ENCODE measurements at regions not wholly inside any gene's neighbourhood (a gene's known extent, or its start where the extent isn't known, plus 50 kb on each side); places are given as distances from the start of the nearest gene placed in this dataset.
A peak's percentile ranks its signal among the peaks of the same experiment; 100 is the strongest.
"Not testable (repeated sequence)": the region's sequence is repeated elsewhere in the genome, so short reads cannot be mapped to it uniquely, and the experiment has no call there.

DNA sequence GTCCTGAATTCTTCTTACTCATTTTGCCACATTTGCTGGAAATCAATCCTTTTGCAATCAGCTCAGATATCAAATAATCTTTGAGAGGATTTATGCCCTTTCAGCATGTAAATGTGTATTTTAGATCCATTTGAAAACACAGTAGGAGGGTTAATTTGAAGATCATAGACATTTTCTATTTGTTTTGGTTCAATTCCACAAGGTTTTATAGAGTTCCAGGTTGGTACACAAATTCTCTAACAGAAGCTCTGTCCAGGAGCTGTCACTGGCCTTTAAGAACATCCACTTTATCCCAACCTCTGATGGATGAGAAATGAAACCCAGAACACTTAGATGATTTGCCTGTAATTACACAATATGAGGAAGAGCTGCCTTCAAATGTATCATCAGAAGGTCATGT is 157.3 kb upstream of the CHAC2 start:
- Histone ChIP-seq H3K27ac (no peak overlapping the region), H3K36me3 (no peaks in the 10 kb centered on the region), H3K9me3 (no peaks in the 10 kb centered on the region), H3K27me3 (no peaks in the 10 kb centered on the region), H3K4me1 (no peaks in the 10 kb centered on the region), H3K4me3 (no peak overlapping the region)
- no peak for TF ChIP-seq CTCF (IDR thresholded peaks at IDR 0.05)
- intact Hi-C loops (cut with DNase I), result no loop called here
- DNase-seq (no peak), ATAC-seq (no peak)

DNA sequence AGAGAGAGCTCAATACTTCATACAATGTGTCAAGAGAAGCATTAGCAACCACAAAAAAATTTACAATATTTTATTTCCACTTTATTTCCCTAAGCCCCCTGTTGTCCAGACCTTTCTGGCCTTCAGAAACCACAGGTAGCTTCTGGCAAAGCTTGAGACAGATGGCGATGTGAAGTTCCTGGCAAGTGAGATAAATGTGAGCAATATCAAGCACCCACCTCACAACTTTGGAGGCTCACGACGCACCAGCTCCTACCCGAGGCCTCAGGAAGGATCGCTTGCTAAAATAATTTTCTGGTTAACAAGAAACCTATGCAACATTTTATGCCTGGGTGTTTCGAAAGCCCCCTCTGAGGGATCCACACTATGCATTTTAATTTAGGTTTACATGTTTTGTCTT is 158.1 kb upstream of the CHAC2 start:
- Histone ChIP-seq H3K27me3 (no peaks in the 10 kb centered on the region), H3K4me1 (no peaks in the 10 kb centered on the region), H3K36me3 (no peaks in the 10 kb centered on the region), H3K9me3 (no peaks in the 10 kb centered on the region), H3K27ac (no peak overlapping the region), H3K4me3 (no peak overlapping the region)
- no peak for TF ChIP-seq CTCF (IDR thresholded peaks at IDR 0.05)
- intact Hi-C loops (cut with DNase I), result no loop called here
- DNase-seq (no peak), ATAC-seq (no peak)

- Histone ChIP-seq H3K36me3 (no peaks in the 10 kb centered on the region), H3K27me3 (no peaks in the 10 kb centered on the region), H3K4me3 (no peak overlapping the region), H3K9me3 (no peaks in the 10 kb centered on the region), H3K4me1 (no peaks in the 10 kb centered on the region), H3K27ac (no peak overlapping the region)
- intact Hi-C loops (cut with DNase I), result no loop called here
- no peak for ATAC-seq
- TF ChIP-seq CTCF (IDR thresholded peaks at IDR 0.05), result no peak
- DNase-seq, result no peak
Measured at GRCh38 chr2:53608293-53608692, 159.3 kb upstream of the CHAC2 start.

DNA sequence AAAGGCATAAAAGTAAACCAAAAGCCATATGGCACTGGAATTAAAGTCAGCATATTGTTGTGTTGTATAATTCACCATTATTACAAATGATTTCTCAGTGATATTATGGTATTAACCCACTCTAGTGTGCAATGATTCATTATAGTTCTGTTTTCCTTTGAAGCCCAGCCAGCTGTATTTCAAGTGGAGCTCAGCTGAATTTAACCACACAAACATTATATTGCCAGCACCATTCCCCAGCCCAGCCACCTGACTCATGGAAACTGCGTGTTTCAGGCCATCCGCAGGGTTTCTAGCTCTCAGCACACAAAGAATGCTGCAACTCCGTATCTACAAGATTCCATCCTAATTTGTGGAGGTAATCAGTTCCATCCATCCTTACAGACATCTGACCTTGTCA is 166.8 kb upstream of the CHAC2 start:
- Histone ChIP-seq H3K4me3 (no peak overlapping the region), H3K9me3 (no peaks in the 10 kb centered on the region), H3K4me1 (no peaks in the 10 kb centered on the region), H3K27ac (no peak overlapping the region), H3K27me3 (no peaks in the 10 kb centered on the region), H3K36me3 (no peaks in the 10 kb centered on the region)
- intact Hi-C loops (cut with DNase I), result no loop called here
- ATAC-seq (peak; percentile 88), DNase-seq (peak in 1 of 4 donors; percentile 46)
- no peak for TF ChIP-seq CTCF (IDR thresholded peaks at IDR 0.05)

DNA sequence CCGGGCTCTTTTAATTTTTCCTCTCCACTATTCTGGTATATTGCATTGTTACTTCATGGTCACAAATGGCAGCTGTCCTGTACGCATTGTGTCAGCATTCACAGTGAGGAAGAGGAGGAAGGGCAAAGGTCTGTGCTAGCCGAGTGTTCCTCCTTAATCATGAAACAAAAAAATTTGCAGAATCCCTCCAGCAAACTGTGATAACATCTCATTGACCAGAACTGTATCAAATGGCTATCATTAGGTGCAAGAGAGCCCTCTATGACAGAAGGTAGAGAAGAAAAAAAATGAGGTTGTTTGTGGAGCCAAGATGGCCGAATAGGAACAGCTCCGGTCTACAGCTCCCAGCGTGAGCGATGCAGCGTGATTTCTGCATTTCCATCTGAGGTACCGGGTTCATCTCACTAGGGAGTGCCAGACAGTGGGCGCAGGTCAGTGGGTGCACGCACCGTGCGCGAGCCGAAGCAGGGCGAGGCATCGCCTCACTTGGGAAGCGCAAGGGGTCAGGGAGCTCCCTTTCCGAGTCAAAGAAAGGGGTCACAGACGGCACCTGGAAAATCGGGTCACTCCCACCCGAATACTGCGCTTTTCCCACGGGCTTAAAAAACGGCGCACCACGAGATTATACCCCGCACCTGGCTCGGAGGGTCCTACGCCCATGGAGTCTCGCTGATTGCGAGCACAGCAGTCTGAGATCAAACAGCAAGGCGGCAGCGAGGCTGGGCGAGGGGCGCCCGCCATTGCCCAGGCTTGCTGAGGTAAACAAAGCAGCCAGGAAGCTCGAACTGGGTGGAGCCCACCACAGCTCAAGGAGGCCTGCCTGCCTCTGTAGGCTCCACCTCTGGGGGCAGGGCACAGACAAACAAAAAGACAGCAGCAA is 180.6 kb upstream of the CHAC2 start:
- H3K4me1 ChIP-seq; H3K4me3 ChIP-seq; intact Hi-C loops (cut with DNase I); H3K27ac ChIP-seq; H3K9me3 ChIP-seq; H3K27me3 ChIP-seq; DNase-seq; H3K36me3 ChIP-seq; ATAC-seq: not testable (repeated sequence)

DNA sequence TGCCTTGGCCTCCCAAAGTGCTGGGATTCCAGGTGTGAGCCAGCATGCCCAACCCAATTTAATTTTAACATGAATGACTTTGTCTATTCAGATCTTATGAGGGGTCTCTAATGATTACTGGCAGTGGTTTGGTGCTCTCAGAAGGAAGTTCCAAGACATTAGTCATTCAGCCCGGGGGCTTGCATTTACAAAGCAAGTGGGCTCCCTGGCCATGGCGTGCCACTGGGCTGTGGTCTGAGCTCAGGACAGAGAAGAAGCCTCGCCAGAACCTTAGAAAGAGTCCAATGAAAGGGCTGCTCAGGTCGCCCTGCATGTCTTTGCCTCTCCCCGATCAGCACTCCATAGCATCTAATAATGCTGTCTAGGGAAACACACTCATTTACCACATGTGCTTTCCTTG is 182.6 kb upstream of the CHAC2 start:
- Histone ChIP-seq H3K4me3 (no peak overlapping the region), H3K36me3 (no peaks in the 10 kb centered on the region), H3K27ac (no peak overlapping the region), H3K4me1 (no peaks in the 10 kb centered on the region), H3K9me3 (no peaks in the 10 kb centered on the region), H3K27me3 (no peaks in the 10 kb centered on the region)
- no peak for TF ChIP-seq CTCF (IDR thresholded peaks at IDR 0.05)
- intact Hi-C loops (cut with DNase I), result no loop called here
- DNase-seq (no peak), ATAC-seq (no peak)
